Omental fat pad (tissue), 3 donors: ENCODE measurements at regions not wholly inside any gene's neighbourhood (a gene's known extent, or its start where the extent isn't known, plus 50 kb on each side); places are given as distances from the start of the nearest gene placed in this dataset.

Experiments
- ATAC-seq: fragments of 150-250 bp; one replicate; pipeline ENCODE4 v1.9.1; 2016; ENCODE audit warnings: mild to moderate bottlenecking, moderate library complexity; ENCODE audit not compliant: low FRiP score
- DNase-seq: peaks from one replicate; pipeline ENCODE4 v3.0.0-alpha.2; 2019; ENCODE audit warnings: low spot score
- TF ChIP-seq, protein P1 (sequence below), 3 donors: fragments of 450-650 bp; IDR thresholded peaks; one replicate each; pipeline ENCODE4 v1.5.1; 2016 to 2017; ENCODE audit warnings: antibody characterized with exemption in 3 of 3, mild to moderate bottlenecking in 3 of 3, moderate library complexity in 2 of 3

DNA sequence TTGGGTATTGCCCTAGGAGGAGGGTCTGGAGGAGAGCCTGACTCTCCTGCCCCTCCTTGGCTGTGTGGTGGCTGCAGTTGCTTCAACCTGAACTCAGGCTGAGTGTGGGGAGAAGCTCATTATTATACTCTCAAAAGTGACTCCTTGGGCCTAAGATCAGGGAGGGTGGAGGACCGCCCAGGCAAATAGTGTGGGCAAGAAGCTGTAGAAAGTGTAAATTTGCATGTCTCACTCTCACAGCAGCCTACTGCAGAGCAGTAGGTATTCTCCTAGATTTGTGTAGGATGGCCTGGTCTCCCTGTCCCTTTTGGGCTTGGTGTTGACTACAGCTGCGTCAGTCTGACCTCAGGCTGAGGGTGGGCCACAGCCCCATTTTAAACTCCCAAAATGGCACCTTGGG, 156.1 kb downstream of the ZNF330 start:
- DNase-seq (no peak), ATAC-seq (no peak)
- TF ChIP-seq, protein P1, sequence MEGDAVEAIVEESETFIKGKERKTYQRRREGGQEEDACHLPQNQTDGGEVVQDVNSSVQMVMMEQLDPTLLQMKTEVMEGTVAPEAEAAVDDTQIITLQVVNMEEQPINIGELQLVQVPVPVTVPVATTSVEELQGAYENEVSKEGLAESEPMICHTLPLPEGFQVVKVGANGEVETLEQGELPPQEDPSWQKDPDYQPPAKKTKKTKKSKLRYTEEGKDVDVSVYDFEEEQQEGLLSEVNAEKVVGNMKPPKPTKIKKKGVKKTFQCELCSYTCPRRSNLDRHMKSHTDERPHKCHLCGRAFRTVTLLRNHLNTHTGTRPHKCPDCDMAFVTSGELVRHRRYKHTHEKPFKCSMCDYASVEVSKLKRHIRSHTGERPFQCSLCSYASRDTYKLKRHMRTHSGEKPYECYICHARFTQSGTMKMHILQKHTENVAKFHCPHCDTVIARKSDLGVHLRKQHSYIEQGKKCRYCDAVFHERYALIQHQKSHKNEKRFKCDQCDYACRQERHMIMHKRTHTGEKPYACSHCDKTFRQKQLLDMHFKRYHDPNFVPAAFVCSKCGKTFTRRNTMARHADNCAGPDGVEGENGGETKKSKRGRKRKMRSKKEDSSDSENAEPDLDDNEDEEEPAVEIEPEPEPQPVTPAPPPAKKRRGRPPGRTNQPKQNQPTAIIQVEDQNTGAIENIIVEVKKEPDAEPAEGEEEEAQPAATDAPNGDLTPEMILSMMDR (IDR thresholded peaks at IDR 0.05) = no peak

GRCh38 chr4:141387299-141387698, 166.6 kb downstream of the ZNF330 start:
- TF ChIP-seq, protein P1 (IDR thresholded peaks at IDR 0.05) = no peak
- no peak for ATAC-seq
- DNase-seq = no peak

DNA sequence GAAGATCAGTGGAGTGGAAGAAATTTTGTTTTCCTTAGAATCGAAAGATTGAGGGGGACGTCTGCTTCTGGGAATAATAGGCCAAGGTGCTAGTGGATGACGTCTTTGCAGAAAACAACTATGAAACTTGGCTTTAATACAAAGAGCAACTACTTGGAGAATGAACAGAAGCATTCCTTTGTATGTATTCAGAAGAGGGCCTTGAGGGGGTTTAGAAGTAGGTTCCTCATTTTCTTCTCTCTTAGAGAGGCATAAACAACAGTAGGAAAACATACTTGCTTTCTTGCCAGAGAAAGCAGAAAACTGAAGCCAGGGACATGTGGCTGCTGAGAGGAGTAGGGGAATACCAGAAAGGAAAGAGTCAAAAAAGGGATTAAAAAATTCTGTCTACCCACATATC, 167.8 kb downstream of the ZNF330 start:
- DNase-seq = no peak
- ATAC-seq = no peak
- TF ChIP-seq, protein P1 (IDR thresholded peaks at IDR 0.05) = no peak

DNA sequence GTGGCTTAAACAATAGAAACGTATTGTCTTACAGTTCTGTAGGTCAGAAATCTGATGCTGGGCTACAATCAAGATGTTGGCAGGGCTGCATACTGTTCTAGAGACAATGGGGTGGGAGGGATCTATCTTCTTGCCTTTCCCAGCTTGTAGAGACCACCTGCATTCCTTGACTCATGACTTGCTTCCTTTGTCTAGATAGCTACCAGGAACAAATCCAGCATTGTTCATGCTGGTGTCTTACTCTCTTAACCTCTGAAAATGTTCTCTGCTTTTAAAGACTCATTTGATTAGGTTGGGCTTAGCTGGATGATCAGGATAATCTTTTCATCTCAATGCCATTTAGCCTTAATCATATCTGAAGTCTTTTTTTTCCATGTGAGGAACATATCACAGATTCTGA, 169.0 kb downstream of the ZNF330 start:
- TF ChIP-seq, protein P1 (IDR thresholded peaks at IDR 0.05) = no peak
- ATAC-seq (no peak), DNase-seq (no peak)

- ATAC-seq (no peak), DNase-seq (no peak)
- TF ChIP-seq, protein P1 (IDR thresholded peaks at IDR 0.05) = no peak
Observed at GRCh38 chr4:141390571-141390970, 169.9 kb downstream of the ZNF330 start.

GRCh38 chr4:141391293-141391692, 170.6 kb downstream of the ZNF330 start:
- TF ChIP-seq, protein P1 (IDR thresholded peaks at IDR 0.05) = no peak
- no peak for DNase-seq
- ATAC-seq = no peak

GRCh38 chr4:141391771-141392170, 171.1 kb downstream of the ZNF330 start:
- no peak for ATAC-seq
- TF ChIP-seq, protein P1 (IDR thresholded peaks at IDR 0.05) = no peak
- DNase-seq = no peak
